ENCODE measurements at regions not wholly inside any gene's neighbourhood (a gene's known extent, or its start where the extent isn't known, plus 50 kb on each side); places are given as distances from the start of the nearest gene placed in this dataset.

DNA sequence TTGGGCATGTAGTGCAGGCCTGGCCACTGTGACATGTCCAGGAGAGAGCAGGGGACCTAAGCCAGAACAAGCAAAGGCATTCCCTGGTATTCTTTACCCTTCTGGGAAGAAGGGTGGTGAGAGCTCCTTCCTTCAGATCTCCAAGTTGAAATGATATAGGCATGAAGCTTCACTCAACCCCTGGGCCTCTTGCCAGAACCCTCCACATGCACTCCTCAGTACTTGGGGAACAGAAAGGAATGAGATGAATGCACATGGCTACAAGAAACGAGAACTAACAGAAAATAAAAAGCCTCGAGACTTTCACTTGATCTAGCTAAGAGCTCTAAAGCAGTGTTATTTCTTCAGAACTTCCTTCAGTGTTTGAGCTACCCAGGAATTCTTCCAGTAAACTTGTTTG is 262.2 kb downstream of the ETV1 start:
- no TSS peak for BruUV-seq (replicated peaks)
- in situ Hi-C loops (cut with MboI), result loop anchor here (25.0 kb wide), 1 partner anchor 440 kb away; no protein-coding TSS in a partner anchor
- FAIRE-seq, result no peak

DNA sequence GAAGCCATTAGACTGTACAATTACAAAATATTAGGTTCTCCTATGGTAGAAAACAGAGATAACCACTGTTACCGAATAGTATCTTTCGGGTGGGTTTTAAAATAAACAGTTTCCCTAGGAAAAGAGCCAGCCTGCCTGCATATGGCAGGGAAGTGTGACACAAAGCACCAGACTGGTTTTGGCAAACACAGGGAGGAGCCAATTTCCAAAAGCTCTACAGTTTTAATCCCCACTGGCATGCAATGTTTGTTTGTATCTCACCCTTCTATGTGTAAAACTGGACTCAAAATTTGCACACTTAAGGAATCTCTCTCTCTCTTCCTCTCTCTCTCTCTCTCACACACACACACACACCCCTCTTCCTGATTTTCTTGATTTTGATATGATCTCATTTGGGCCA is 261.7 kb downstream of the ETV1 start:
- no peak for DNase-seq (ENCODE audit: low read depth, low spot score)
- Histone ChIP-seq H3K36me3 (ENCODE audit: control insufficient read depth in 2 of 2, insufficient read depth in 2 of 2, low read length in 1 of 2) (no peaks in the 10 kb centered on the region), H3K4me1 (ENCODE audit: control insufficient read depth, insufficient read depth, low read length) (no peaks in the 10 kb centered on the region), H3K9ac (ENCODE audit: control insufficient read depth, insufficient read depth, low read length) (no peak overlapping the region), H3K4me2 (ENCODE audit: control insufficient read depth, insufficient read depth) (no peak overlapping the region), H3K79me2 (ENCODE audit: control insufficient read depth, insufficient read depth, low read length) (no peaks in the 10 kb centered on the region), H2AFZ (ENCODE audit: control insufficient read depth, low read depth, low read length) (no peak overlapping the region), H4K20me1 (ENCODE audit: control insufficient read depth, insufficient read depth) (no peaks in the 10 kb centered on the region), H3K9me3 (replicated peaks; ENCODE audit: control insufficient read depth, insufficient read depth, low read length) (no peaks in the 10 kb centered on the region), H3K4me3 (no peak overlapping the region), H3K27ac (ENCODE audit: control insufficient read depth, insufficient read depth) (no peak overlapping the region), H3K27me3 (replicated peaks in 1 of 2; ENCODE audit: control insufficient read depth in 2 of 2, insufficient read depth in 2 of 2, low read length in 1 of 2) (no peaks in the 10 kb centered on the region)
- intact Hi-C loops (cut with micrococcal nuclease; ENCODE audit: unreplicated experiment) (loop anchor here (5.0 kb wide), 2 partner anchors 450 to 1090 kb away; no protein-coding TSS in a partner anchor), in situ Hi-C loops (cut with MboI) (loop anchor here (25.0 kb wide), 1 partner anchor 440 kb away; no protein-coding TSS in a partner anchor)
- ChIA-PET SMC1A (ENCODE audit: uncharacterized antibody, unreplicated experiment) (no interaction called here), CTCF (interaction anchor here (2.0 kb wide), 1 partner anchor 15 kb away, joined by 9 read pairs; no protein-coding TSS in a partner anchor), POLR2A (no interaction called here), RAD21 (ENCODE audit: unreplicated experiment) (no interaction called here)
- FAIRE-seq, result no peak
- TF ChIP-seq ZNF622 (IDR thresholded peaks at IDR 0.05), result no peak
- TF ChIP-seq SIN3A (IDR thresholded peaks at IDR 0.05; ENCODE audit: low read depth, low read length), result no peak
- TF ChIP-seq MEF2A (IDR thresholded peaks at IDR 0.05; ENCODE audit: insufficient read depth, low read depth, low read length), result no peak
- TF ChIP-seq, protein P1, sequence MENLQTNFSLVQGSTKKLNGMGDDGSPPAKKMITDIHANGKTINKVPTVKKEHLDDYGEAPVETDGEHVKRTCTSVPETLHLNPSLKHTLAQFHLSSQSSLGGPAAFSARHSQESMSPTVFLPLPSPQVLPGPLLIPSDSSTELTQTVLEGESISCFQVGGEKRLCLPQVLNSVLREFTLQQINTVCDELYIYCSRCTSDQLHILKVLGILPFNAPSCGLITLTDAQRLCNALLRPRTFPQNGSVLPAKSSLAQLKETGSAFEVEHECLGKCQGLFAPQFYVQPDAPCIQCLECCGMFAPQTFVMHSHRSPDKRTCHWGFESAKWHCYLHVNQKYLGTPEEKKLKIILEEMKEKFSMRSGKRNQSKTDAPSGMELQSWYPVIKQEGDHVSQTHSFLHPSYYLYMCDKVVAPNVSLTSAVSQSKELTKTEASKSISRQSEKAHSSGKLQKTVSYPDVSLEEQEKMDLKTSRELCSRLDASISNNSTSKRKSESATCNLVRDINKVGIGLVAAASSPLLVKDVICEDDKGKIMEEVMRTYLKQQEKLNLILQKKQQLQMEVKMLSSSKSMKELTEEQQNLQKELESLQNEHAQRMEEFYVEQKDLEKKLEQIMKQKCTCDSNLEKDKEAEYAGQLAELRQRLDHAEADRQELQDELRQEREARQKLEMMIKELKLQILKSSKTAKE (IDR thresholded peaks at IDR 0.05; ENCODE audit: low read depth, poor library complexity, severe bottlenecking), result no peak
- TF ChIP-seq, protein P2, sequence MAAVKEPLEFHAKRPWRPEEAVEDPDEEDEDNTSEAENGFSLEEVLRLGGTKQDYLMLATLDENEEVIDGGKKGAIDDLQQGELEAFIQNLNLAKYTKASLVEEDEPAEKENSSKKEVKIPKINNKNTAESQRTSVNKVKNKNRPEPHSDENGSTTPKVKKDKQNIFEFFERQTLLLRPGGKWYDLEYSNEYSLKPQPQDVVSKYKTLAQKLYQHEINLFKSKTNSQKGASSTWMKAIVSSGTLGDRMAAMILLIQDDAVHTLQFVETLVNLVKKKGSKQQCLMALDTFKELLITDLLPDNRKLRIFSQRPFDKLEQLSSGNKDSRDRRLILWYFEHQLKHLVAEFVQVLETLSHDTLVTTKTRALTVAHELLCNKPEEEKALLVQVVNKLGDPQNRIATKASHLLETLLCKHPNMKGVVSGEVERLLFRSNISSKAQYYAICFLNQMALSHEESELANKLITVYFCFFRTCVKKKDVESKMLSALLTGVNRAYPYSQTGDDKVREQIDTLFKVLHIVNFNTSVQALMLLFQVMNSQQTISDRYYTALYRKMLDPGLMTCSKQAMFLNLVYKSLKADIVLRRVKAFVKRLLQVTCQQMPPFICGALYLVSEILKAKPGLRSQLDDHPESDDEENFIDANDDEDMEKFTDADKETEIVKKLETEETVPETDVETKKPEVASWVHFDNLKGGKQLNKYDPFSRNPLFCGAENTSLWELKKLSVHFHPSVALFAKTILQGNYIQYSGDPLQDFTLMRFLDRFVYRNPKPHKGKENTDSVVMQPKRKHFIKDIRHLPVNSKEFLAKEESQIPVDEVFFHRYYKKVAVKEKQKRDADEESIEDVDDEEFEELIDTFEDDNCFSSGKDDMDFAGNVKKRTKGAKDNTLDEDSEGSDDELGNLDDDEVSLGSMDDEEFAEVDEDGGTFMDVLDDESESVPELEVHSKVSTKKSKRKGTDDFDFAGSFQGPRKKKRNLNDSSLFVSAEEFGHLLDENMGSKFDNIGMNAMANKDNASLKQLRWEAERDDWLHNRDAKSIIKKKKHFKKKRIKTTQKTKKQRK (IDR thresholded peaks at IDR 0.05; ENCODE audit: low read depth, low read length), result no peak
- no peak for TF ChIP-seq BACH1 (IDR thresholded peaks at IDR 0.05; ENCODE audit: borderline replicate concordance)
- TF ChIP-seq SMARCA5 (IDR thresholded peaks at IDR 0.05), result no peak
- no peak for TF ChIP-seq TCF3 (IDR thresholded peaks at IDR 0.05; ENCODE audit: borderline replicate concordance, insufficient read depth, low read depth, low read length)
- TF ChIP-seq GABPA (IDR thresholded peaks at IDR 0.05; ENCODE audit: low read depth), result no peak
- no peak for TF ChIP-seq NRF1 (conservative IDR thresholded peaks at IDR 0.05; ENCODE audit: low read depth, low read length)
- no peak for TF ChIP-seq IKZF2 (IDR thresholded peaks at IDR 0.05)
- ATAC-seq, result no peak
- 94% methylated on average over 2 of the region's 2 CpGs for WGBS (ENCODE audit: insufficient coverage, insufficient replicate concordance, low lambda C conversion rate, missing lambda C conversion rate)
- BruUV-seq (replicated peaks), result no TSS peak

More for the DNA sequence above, 262.2 kb downstream of the ETV1 start:
- SMC1A ChIA-PET (ENCODE audit: uncharacterized antibody, unreplicated experiment), result interaction anchor here (1.3 kb wide), 1 partner anchor 17 kb away, joined by 3 read pairs; no protein-coding TSS in a partner anchor
- Histone ChIP-seq H3K27ac (ENCODE audit: control insufficient read depth, insufficient read depth) (no peak overlapping the region), H3K4me3 (no peak overlapping the region), H2AFZ (ENCODE audit: control insufficient read depth, low read depth, low read length) (no peak overlapping the region), H3K79me2 (ENCODE audit: control insufficient read depth, insufficient read depth, low read length) (no peaks in the 10 kb centered on the region), H3K4me1 (ENCODE audit: control insufficient read depth, insufficient read depth, low read length) (no peaks in the 10 kb centered on the region), H3K4me2 (ENCODE audit: control insufficient read depth, insufficient read depth) (no peak overlapping the region), H3K9ac (ENCODE audit: control insufficient read depth, insufficient read depth, low read length) (no peak overlapping the region), H3K36me3 (ENCODE audit: control insufficient read depth in 2 of 2, insufficient read depth in 2 of 2, low read length in 1 of 2) (no peaks in the 10 kb centered on the region), H4K20me1 (ENCODE audit: control insufficient read depth, insufficient read depth) (no peaks in the 10 kb centered on the region), H3K9me3 (replicated peaks; ENCODE audit: control insufficient read depth, insufficient read depth, low read length) (no peaks in the 10 kb centered on the region), H3K27me3 (replicated peaks in 1 of 2; ENCODE audit: control insufficient read depth in 2 of 2, insufficient read depth in 2 of 2, low read length in 1 of 2) (no peaks in the 10 kb centered on the region)
- TF ChIP-seq EED (IDR thresholded peaks at IDR 0.05; ENCODE audit: low read depth) (no peak), NFXL1 (IDR thresholded peaks at IDR 0.05; ENCODE audit: borderline replicate concordance) (no peak), BACH1 (IDR thresholded peaks at IDR 0.05; ENCODE audit: borderline replicate concordance) (no peak), ZNF207 (IDR thresholded peaks at IDR 0.05; ENCODE audit: borderline replicate concordance) (no peak), STAT1 (conservative IDR thresholded peaks at IDR 0.05) (no peak), NR2C2 (IDR thresholded peaks at IDR 0.05; ENCODE audit: borderline replicate concordance, control insufficient read depth, insufficient read length, low read depth) (no peak)
- POLR2A ChIA-PET, result no interaction called here
- RAD21 ChIA-PET (ENCODE audit: unreplicated experiment), result no interaction called here
- CTCF ChIA-PET, result no interaction called here
- intact Hi-C loops (cut with micrococcal nuclease; ENCODE audit: unreplicated experiment), result loop anchor here (5.0 kb wide), 2 partner anchors 450 to 1090 kb away; no protein-coding TSS in a partner anchor
- 0% methylated on average over 2 of the region's 2 CpGs for WGBS (ENCODE audit: insufficient coverage, insufficient replicate concordance, low lambda C conversion rate, missing lambda C conversion rate)
- no peak for DNase-seq (ENCODE audit: low read depth, low spot score)
- no peak for ATAC-seq

All from GM12878 (cell line).